GM18498 (cell line): ENCODE measurements at regions not wholly inside any gene's neighbourhood (a gene's known extent, or its start where the extent isn't known, plus 50 kb on each side); places are given as distances from the start of the nearest gene placed in this dataset.

Source experiments
- ATAC-seq: cut with Tn5 transposase; IDR thresholded peaks from one replicate; pipeline ENCODE4 v1.9.1; 2021; ENCODE audit warnings: mild to moderate bottlenecking, moderate library complexity; ENCODE audit not compliant: unreplicated experiment

DNA sequence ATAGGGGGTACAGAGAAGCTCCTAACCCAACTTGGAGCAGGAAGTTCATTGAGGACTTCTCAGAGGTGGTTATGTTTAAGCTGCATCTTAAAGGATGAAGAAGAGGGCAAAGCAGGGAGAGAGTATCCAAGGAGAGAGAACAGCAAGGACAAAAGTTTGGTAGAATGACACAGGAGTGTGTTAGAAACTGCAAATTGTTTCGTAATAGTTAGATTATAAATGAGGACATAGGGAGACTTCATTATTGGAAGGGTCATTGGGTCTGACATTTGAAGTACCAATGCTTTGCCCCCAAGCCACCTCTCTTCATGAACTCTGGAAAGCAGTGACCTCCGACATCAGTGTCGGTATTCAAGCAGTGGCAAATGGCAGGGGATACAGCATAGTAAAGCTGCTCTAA is 209.6 kb upstream of the JUN start:
- no peak for ATAC-seq

DNA sequence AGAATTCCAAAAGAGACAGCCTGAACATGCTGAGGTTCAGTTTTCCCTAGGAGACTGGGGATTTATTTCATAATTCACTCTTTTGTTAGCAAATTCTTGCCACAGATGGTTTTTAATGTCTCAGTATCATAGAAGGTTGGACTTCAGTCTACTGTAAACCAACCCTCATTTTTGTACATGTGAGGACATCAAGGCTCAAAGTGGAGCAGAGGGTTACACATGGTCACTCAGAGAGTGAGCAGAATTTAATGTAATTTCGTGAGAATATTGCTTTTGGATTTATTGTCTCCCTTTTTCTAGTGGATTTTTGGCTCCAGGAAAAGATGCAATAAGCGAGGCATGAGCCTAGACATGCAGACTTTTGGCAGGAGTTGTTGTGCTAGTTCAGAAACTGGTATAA is 210.8 kb upstream of the JUN start:
- no peak for ATAC-seq

DNA sequence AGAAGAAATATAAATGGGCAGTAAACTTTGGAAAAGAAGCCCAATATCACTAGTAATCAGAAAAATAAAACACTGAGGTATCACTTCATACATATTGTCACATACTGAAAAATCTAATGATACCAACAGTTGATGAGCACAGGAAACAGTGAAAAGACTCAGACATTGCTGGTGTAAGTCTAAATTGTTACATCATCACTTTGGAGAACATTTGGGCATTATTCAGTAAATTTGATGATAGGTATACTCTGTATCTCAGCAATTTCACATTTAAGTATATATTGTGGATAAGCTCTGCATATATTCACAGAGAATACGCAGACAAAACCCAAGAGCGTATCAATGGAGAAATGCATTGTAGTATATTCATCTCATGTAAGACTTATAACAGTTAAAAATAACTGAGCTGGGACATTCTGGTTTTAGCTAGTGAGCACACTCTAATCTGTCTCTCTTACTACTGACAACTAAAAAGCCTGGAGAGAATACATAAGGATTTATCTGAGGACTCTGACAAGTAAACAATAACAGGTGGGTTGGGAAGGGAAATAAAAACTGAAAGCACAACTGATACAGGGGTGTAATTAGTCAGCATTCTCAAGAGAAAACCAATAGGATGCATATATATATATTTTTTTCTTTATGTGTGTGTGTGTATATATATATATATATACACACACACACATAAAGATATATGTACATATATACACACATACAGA is 212.7 kb upstream of the JUN start:
- peak; percentile 83 for ATAC-seq

DNA sequence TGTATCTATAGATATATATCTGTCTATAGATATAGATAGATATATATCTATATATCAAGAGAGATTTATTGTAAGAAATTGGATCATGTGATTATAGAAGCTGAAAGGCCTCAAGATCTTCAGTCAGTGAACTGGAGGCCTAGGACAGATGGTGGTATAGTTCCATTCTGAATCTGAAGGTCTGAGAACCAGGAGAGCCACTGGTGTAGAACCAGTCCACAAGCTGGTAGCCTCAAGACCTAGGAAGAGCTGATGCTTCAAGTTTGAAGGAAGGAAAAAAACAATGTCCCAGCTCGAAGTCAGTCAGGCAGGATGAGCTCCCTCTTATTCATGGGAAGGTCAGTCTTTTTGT is 213.2 kb upstream of the JUN start:
- ATAC-seq: peak; percentile 79

DNA sequence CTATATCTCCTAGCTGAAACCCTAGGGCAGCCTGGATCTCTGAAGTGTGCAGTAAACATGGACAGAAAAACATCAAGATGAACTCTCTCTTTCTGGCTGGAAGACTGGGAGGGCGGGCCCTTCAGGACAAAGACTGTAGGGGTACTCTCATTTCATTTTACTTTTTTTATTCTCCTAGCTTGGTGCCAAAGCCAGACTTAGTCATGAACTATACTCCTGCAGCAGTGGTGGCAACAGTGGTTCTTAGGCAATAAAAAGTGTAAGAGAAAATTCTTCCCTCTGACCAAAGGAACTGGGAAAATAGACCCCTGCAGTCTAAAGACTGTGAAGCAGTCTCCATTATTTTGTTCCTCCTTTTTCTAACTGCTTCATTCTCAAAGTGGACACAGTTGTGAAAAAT is 213.8 kb upstream of the JUN start:
- ATAC-seq: no peak

DNA sequence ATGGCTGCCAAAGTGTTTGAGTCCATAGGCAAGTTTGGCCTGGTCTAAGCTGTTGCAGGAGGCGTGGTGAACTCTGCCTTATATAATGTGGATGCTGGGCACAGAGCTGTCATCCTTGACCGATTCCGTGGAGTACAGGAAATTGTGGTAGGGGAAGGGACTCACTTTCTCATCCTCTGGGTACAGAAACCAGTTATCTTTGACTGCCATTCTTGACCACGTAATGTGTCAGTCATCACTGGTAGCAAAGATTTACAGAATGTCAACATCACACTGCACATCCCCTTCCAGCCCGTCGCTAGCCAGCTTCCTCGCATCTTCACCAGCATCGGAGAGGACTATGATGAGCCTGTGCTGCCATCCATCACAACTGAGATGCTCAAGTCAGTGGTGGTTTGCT is 215.8 kb upstream of the JUN start:
- ATAC-seq: no peak

DNA sequence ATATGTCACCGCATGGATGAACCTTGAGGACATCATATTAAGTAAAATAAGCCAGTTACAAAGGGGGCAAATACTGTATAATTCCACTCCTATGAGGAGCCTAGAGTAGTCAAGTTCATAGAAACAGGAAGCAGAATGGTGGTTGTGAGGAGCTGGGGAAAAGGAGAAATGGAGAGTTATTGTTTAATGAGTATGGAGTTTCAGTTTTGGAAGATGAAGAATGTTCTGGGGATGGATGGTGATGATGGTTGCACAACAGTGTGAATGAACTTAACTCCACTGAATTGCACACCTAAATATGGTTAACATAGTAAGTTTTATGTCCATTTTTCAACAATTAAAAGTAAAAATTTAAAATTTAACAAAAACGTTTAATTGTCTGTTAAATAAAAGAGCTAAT is 220.9 kb upstream of the JUN start:
- no peak for ATAC-seq

DNA sequence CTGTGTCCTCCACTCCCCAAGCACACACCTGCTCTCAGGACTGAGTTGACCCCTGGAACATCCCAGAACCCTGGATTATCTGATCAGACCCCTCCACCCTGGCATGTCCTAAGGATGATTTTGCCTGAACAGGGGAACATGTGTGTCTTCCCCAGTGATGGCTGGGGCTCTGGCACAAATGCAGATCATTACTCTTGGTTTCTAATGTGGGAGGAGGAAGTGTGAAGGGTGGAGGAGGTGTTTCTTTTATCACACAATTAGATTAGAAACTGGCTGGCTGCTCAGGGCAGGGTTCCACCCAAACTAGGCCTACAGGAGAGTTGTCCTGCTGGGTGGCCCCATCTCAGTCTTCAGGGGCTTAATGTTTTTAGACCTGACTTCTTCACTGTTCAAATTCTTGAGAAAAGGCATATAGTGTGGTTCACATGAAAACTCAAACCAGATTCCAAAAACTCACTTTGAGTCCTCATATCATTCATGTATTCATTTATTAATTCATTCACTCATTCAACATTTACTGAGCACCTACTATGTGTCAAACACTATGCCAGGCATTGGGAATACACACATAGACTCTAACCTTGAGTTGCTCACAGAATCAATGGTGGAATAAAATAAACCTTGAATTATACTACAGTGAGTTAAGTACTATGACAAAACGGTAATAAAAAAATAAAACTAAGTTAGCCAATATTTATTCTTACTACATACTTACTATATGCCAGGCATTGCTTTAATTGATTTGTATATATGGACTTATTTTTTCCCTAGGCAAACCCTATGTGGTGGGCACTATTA is 221.8 kb upstream of the JUN start:
- peak; percentile 76 for ATAC-seq

DNA sequence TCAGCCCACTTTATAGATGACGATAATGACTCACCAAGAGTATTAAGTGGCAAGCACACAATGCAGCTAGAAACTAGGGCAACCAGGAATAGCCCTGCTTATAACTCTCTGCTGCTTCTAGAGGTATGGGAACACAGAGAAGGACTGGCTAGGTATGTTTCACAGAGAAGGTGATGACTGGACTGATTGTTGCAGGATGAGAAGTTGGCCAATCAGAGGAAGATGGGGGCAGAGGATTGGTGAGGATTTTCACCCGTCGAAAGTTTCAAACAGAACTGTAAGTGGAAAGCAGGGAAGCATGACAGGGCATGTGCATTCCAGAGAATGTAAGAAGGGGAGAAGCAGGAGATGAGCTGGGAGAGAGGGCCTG is 222.4 kb upstream of the JUN start:
- ATAC-seq: no peak

DNA sequence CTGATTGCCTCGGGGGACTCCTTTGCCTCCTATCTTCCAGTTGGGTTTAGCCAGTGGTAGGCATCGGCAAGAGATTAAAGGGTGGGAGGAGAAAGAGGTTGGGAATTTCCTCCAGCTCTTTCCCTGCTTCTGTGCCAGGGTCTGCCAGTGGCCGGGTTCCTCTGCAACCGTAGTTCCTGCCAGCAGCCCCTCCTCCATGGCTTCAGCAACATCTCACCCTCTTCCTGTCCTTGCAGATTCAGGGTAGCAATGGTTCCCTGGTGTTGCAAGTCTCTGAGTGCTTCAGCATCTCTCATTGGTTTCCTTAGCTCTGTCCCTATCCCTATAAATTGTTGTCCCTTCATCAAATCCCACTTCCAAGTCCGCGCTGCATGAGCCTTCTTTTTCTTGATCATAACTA is 223.1 kb upstream of the JUN start:
- no peak for ATAC-seq

DNA sequence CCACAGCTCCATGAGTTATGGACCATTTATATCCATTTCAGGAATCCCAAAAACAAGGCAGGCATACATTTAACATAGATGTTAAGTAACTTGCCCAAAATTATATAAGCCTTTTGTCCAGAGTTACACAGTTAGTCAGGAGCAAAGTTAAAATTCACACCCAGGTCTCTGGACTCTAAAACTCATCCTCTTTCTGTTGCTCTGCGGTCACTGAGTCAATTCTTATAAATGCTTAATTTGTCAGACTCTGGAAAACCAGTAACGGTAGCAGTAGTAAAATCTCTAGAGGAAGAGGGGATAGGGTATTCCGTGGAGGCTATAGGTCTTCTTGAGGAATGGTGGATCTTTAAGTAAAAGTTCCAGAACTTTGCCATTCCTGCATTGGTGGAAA is 223.6 kb upstream of the JUN start:
- ATAC-seq: no peak

DNA sequence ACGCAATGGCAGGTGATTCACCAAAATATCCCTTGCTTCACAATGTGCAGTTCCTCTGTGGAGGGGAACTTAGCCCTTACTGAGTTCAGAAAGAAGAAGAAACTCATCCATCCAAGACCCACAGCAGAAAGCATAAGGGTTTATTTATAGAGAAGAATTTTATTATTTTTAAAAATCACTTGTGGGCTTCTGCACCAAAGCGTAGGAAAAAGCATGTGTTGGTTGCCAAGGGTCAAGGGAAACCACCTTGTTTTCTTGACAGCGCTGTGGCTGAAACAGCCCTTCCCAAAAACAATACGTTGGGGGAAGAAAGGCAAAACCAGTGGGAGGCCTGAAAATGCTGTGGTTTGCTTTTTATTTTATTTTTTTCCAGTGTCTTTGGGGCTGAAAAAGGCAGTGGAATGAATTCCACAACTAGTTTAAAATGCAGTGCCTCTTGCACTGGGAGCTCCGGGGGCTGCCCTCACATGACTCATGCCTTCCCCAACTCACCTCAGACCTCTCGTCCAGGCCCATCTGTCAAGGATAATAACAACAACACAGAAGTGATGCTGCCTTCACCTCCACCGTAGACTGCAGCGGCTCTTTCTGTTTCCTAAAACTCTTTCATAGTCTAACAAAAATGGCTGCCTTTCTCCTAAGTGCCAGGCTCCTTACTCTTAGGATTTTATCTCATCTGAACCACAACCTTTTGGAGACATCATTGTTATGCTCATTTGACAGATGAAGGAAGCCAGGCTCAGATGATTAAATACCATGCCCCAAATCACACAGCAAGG is 224.2 kb upstream of the JUN start:
- ATAC-seq: peak; percentile 52

DNA sequence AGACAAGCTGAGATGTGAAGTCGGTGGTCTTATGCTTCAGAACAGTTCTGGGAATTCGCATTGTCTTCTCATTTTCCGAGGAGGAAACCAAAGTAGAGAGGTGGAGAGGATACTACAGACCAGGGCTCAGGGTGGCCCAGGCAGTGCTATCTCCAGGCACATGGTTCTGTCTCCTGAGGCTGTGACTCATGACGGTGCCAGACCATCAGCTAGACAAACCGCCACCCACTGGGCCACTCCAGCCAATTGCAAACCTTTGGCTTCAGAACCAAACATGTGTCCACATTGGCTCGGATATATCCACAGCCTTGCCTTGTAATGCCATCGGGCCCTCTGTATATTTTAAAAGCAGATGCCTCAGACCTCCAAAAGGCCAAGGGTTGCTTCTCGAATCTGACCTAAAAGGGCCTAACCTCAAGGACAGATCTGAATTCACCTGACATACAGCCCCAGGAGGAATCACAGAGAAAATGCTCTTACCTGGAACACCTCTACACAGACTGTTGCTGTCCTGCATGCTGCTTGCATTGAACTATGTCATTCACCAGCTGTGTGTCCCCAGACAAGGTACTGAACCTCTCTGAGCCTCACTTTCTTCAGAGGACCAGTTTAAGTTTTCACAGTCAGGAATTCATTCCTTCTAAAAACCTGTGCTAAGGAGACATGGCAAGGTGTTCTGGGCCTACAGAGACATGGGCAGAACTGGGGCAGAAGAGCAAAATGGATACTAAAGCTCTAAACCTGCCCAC is 224.9 kb upstream of the JUN start:
- no peak for ATAC-seq

DNA sequence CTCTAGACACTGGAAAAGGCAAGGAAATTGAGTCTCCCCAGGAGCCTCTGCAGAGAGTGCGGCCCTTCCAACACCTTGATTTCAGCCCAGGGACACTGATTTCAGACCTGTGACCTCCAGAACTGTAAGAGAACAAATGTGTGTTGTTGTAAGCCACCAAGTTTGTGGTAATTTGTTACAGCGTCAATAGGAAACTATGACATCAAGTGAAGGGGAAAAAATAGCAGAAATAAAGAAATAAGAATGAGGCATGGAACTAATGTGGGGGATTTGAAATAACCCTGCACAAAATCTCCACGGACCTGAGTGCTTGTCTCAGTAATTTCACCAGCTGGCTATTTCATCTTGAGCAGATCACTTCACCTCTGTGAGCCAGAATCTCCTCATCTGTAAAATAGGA is 227.8 kb upstream of the JUN start:
- no peak for ATAC-seq

DNA sequence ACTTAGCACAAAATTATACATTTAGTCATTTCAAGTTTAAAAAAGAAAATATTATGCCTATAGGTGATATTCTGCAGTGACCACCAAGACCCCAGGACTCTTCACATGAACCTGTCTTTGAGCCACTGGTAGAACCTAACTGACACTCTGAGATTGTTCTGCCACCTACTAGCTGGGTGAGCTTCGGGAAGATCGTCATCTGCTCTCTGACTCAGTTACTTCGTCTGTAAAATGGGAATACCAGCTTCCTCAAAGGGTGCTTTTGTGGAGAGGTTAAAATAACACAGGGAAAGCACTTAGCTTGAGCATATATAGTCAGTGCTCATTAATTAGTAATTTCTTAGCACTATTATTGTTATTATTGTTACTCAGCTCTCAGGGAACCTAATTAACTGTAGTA is 228.5 kb upstream of the JUN start:
- ATAC-seq: no peak

DNA sequence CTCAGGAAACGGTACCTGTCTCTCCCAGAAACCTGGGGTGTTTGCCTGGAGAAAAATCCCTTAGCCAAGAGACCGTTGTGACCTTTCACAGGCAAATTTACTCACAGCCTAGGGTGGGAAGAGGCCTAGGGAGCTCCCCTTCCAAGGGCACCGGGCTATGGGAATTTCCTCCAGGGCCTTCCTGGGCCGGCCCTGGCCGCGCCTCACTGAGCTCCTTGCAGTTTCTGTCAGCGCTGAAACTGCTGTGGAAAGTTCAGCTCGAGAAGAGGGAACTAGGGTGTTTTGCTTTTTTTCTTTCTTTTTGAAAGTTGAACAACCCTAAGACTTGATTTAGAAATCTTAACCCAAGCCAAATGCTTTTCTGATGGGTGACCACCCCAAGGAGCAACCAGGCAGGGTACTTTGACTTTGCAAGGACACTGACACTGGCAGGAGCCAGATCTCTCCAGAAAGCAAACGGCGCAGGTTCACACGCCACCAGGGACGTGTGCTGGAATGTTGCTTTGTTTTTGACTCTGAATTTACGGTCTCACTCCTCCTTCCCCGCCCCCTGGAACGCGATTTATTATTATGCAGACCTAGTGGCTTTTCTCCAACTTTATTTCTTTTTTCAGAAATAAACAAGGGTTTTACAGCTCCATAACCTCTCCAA is 229.6 kb upstream of the JUN start:
- peak; percentile 58 for ATAC-seq

DNA sequence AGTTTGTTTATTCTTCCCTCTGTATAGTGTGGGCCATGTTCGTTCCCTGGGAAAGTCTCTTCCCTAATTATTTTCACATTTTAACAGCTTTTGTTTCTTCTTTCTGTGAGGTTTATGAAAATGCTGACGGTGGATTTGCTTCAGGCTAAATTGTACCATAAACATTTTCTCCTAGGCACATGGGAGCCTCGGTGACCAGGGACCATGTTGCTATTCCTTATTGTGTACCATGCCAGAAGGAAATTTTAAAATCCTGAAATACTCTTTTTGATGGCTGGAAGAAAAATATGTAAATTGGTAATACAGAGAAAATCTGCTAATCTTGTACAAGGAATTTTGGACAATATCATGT is 230.1 kb upstream of the JUN start:
- no peak for ATAC-seq

DNA sequence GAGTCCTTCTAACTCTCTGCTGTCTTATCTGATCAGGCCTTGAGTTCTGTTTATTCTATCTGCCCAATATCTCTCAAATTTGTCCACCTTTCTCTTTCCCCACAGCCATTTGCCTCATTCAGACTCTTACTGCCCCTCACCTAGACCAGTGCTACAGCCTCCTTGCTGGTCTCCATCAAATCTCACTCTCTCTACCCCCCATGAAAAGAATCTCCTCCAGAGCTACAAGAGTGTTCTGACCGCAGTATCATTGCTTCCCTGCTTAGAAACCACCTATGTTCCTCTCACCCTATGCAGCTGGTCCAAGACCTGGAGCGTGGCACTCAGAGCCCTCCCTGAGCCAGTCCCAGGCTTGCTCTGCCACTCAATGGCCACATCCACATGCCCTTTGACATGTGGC is 231.0 kb upstream of the JUN start:
- no peak for ATAC-seq

DNA sequence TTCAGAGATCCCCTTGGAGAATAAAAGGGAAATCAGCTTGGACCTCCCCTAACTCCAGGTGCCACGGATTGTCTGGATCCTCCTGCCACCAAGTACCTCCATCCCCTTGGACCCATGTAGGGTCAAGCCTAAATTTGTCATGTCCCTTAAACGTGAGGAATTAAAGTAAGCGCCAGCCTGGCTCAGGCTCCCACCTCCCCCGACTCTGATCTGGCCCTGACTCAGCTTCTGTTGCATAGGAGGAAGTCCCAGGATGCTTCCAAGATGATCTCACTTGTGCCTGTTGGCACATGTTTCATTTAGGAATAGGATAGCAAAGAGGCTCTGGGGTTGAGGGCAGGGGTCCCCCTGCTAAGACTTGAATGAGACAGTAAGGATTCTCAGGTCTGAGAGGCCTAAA is 231.9 kb upstream of the JUN start:
- no peak for ATAC-seq

DNA sequence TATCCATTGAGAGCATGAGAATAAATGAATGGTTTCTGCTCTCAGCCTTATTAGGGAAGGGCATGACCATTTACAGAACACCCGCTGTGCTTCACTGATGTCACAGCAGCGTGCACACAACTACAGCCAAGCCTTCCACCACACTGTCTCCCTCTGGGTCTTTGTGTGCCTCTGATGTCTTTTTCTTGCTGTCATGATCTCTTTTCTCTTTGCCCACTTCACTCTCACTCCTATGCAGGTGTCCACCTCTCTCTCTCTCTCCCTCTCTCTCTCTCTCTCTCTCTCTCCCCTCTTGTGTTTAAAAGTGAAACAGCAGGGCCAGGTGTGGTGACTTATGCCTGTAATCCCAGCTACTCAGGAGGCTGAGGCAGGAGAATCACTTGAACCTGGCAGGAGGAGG is 232.5 kb upstream of the JUN start:
- ATAC-seq: no peak
